GM13976 (cell line): ENCODE measurements at regions not wholly inside any gene's neighbourhood (a gene's known extent, or its start where the extent isn't known, plus 50 kb on each side); places are given as distances from the start of the nearest gene placed in this dataset.

Experiments
- DNase-seq: peaks from one replicate; pipeline ENCODE4 v3.0.0; 2012; ENCODE audit warnings: low spot score
- in situ Hi-C: fragments of 300-500 bp; cut with MboI; formaldehyde crosslinking; loops from one replicate; pipeline ENCODE4 v1.12.0; 2022; ENCODE audit warnings: low sequenced_read_pairs, mixed read lengths, inconsistent platforms; ENCODE audit not compliant: unreplicated experiment
- TF ChIP-seq, protein P1 (sequence below): IDR thresholded peaks from 2 replicates; pipeline ENCODE4 v1.5.1; 2012; ENCODE audit warnings: borderline replicate concordance, mild to moderate bottlenecking; ENCODE audit not compliant: insufficient read depth; ENCODE audit errors: extremely low read depth, missing control alignments, control extremely low read depth

DNA sequence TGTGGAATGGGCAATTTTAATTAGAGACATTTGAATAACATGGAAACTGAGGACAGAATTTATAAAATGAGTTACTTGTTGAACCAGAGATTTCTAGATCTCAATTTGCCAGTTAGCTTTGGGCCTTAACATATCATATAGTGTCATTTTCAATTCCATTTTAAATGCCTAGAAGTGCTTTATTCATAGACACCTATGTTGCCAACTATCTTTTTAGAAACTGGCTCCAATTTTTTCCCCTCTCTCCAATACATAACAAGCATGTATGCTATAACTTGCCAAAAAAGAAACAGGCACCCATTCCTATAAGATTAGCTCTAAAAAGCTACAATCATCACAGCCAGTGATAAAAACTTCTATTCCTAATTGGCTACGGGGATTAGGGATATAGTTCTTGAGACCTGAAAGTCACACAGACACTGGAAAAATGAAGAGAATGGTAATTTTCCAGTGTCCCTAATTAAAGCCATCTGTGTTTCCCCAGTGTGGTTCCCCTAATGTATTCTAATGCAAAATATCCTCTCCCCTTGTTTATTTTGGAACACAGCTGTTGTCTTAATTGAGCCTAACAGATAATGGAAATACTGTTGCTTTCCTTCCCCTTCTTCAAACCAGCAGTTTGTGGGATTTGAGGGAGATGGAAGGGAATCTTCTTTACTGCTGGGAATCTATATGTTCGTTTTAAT is 205.5 kb upstream of the FSHR start:
- in situ Hi-C loops = no loop called here
- DNase-seq = no peak
- TF ChIP-seq, protein P1, sequence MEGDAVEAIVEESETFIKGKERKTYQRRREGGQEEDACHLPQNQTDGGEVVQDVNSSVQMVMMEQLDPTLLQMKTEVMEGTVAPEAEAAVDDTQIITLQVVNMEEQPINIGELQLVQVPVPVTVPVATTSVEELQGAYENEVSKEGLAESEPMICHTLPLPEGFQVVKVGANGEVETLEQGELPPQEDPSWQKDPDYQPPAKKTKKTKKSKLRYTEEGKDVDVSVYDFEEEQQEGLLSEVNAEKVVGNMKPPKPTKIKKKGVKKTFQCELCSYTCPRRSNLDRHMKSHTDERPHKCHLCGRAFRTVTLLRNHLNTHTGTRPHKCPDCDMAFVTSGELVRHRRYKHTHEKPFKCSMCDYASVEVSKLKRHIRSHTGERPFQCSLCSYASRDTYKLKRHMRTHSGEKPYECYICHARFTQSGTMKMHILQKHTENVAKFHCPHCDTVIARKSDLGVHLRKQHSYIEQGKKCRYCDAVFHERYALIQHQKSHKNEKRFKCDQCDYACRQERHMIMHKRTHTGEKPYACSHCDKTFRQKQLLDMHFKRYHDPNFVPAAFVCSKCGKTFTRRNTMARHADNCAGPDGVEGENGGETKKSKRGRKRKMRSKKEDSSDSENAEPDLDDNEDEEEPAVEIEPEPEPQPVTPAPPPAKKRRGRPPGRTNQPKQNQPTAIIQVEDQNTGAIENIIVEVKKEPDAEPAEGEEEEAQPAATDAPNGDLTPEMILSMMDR = no peak

DNA sequence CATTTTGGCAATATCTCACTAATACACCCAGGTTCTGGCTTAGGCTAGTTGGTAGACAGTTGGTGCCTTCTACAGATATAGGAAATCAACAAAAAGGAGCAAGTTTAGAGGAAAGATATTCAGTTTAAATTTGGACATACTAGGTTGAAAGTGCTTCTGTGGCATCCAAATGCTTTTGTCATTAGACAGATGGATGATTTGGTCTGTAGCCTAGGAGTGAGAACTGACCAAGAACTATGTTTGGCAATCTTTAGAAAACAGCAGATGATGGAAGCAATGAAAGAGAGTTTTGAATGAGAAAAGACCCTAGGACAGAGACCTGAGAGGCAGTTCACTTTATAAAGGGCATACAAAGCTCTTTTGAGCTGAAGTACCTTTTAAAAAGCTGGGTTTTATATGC is 201.3 kb upstream of the FSHR start:
- in situ Hi-C loops = no loop called here
- TF ChIP-seq, protein P1 = no peak
- no peak for DNase-seq

- no peak for DNase-seq
- in situ Hi-C loops = no loop called here
- TF ChIP-seq, protein P1 = no peak
Measured at GRCh38 chr2:49351560-49351959, 197.2 kb upstream of the FSHR start.

DNA sequence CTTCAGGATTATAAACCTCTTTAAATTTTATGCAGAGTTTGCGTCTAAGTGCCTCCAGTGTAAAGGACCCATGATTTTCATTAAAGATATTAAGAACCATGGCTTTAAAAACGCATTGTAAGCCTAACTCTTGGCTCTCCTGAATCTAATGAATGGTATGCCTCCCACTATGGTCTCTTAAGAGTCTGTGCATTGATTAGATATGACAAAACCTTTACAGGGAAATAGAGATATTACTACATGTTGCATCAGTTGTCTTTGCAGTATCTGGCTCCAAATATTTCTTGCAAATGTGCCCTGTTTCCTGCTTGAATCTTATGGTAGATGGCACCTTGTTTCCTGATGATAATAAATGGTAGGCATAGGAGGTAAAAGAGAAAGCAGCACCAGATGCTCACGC is 189.3 kb upstream of the FSHR start:
- in situ Hi-C loops = no loop called here
- no peak for DNase-seq
- TF ChIP-seq, protein P1 = no peak

DNA sequence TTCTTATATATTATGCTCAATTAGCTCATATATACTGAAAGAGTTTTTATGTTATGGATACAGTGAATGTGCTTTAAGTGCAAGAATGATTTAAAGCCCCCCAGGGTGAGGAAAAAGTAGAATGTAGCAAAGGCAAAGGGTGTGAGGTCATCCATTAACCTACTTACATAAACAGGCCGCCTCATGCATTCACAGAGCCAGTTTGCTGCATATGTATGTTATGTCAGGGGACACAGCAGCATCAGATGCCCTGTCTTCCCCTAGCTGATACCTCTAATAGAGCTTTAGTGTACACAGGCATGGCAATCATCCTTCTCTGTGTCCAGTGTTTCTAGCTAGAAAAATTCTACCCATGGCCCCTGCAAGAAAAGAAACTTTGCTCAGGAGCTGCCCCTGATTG is 187.8 kb upstream of the FSHR start:
- in situ Hi-C loops = no loop called here
- no peak for DNase-seq
- TF ChIP-seq, protein P1 = no peak

DNA sequence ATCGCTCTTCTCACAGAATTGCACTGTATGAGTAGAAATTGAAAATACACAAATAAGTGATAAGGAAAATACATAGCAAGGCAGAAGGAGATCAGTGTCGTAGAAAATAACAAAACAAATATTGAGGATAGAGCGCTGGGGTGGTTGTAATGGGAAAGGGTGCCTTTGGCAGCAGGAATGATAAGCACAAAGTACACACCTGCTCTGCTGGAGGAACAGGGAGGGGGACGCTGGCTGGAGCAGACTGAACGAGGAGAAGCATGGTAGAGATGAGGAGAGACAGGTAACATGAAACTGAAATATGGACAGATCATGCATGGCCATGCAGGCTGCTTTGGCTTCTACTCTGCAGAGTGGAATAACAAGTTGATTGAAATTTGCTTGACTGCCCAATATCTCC is 181.2 kb upstream of the FSHR start:
- in situ Hi-C loops = no loop called here
- DNase-seq = no peak
- TF ChIP-seq, protein P1 = no peak

DNA sequence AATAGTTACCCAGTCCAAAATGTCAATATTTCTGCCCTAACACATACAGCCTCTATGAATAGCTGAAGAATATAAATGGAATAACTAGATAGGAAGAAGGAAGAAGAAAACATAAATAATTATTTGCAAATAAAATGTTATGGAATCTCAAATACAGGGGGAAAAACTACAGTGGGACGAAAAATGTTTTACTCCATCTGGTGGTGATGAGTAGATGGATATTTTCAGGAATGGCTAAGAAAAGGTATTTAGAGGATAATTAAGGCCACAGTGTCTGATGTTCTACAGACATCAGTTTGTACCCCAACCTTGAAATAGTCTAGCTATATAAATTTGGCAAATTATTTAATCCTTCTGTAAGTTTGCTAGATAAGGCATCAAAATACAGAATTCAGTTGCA is 178.1 kb upstream of the FSHR start:
- TF ChIP-seq, protein P1 = no peak
- in situ Hi-C loops = no loop called here

More for the DNA sequence above, 178.1 kb upstream of the FSHR start:
- DNase-seq = no peak
